AG04450 (cell line): ENCODE measurements at regions not wholly inside any gene's neighbourhood (a gene's known extent, or its start where the extent isn't known, plus 50 kb on each side); places are given as distances from the start of the nearest gene placed in this dataset.

Experiments used
- CTCF ChIA-PET: fragments of 300-600, 350-600 bp; formaldehyde crosslinking; extraction: SDS; loops from one replicate; lab custom pipeline; 2022; ENCODE audit warnings: antibody characterized with exemption, inconsistent platforms; lab: Charles Lee
- POLR2A ChIA-PET: fragments of 350-600 bp; formaldehyde crosslinking; extraction: SDS; loops from one replicate; lab custom pipeline; 2021; ENCODE audit warnings: antibody characterized with exemption, inconsistent platforms; lab: Yijun Ruan, JAX
- DNase-seq: peaks from one replicate; pipeline ENCODE4 v3.0.0-alpha.2; 2011; ENCODE audit warnings: low read depth, low spot score
- H3K27ac ChIP-seq: one replicate; pipeline ENCODE4 v1.5.1; 2012; ENCODE audit warnings: low read depth, low read length, control low read depth
- H3K27me3 ChIP-seq: one replicate; pipeline ENCODE4 v1.6.0; 2012; ENCODE audit warnings: low read length; ENCODE audit not compliant: control insufficient read depth, insufficient read depth
- H3K4me3 ChIP-seq: 2 replicates; pipeline ENCODE4 v1.5.1; 2011; ENCODE audit warnings: mild to moderate bottlenecking, low read depth, low read length, control low read depth
- H3K9me3 ChIP-seq: 2 replicates; pipeline ENCODE4 v1.5.1; 2012; ENCODE audit warnings: low read length; ENCODE audit not compliant: control insufficient read depth, insufficient read depth
- CTCF ChIP-seq: IDR thresholded peaks from 2 replicates; pipeline ENCODE4 v1.5.1; 2011; ENCODE audit warnings: low read depth, low read length, control low read depth, inconsistent platforms

GRCh38 chr18:2027756-2028155 is 543.5 kb downstream of the METTL4 start:
- Histone ChIP-seq H3K27me3 (no peaks in the 10 kb centered on the region), H3K27ac (no peak overlapping the region), H3K4me3 (no peak overlapping the region), H3K9me3 (peaks cover 6% of the 10 kb centered on the region; the same call in 1 of the 2 replicates)
- ChIA-PET CTCF (no interaction called here), POLR2A (no interaction called here)
- TF ChIP-seq CTCF, result no peak
- DNase-seq, result no peak

GRCh38 chr18:2028986-2029385 is 542.3 kb downstream of the METTL4 start:
- ChIA-PET POLR2A (no interaction called here), CTCF (no interaction called here)
- peaks cover 6% of the 10 kb centered on the region for H3K9me3 ChIP-seq
- H3K27me3 ChIP-seq, result no peaks in the 10 kb centered on the region
- no peak for DNase-seq
- H3K27ac ChIP-seq, result no peak overlapping the region
- TF ChIP-seq CTCF, result no peak
- no peak overlapping the region for H3K4me3 ChIP-seq

- ChIA-PET CTCF (no interaction called here), POLR2A (no interaction called here)
- no peak for TF ChIP-seq CTCF
- peaks cover 7% of the 10 kb centered on the region for H3K9me3 ChIP-seq
- H3K4me3 ChIP-seq, result no peak overlapping the region
- DNase-seq, result no peak
- no peaks in the 10 kb centered on the region for H3K27me3 ChIP-seq
- no peak overlapping the region for H3K27ac ChIP-seq
These were observed 540.7 kb downstream of the METTL4 start for GRCh38 chr18:2030647-2031046.

GRCh38 chr18:2032036-2032435 is 539.3 kb downstream of the METTL4 start:
- ChIA-PET CTCF (no interaction called here), POLR2A (no interaction called here)
- no peaks in the 10 kb centered on the region for H3K27me3 ChIP-seq
- H3K27ac ChIP-seq, result no peak overlapping the region
- no peak overlapping the region for H3K4me3 ChIP-seq
- H3K9me3 ChIP-seq, result peaks cover 7% of the 10 kb centered on the region
- no peak for TF ChIP-seq CTCF
- no peak for DNase-seq

GRCh38 chr18:2035056-2035455 is 536.2 kb downstream of the METTL4 start:
- Histone ChIP-seq H3K27me3 (no peaks in the 10 kb centered on the region), H3K4me3 (no peak overlapping the region), H3K27ac (no peak overlapping the region), H3K9me3 (peaks cover 3% of the 10 kb centered on the region)
- ChIA-PET POLR2A (no interaction called here), CTCF (no interaction called here)
- DNase-seq, result no peak
- no peak for TF ChIP-seq CTCF
